HL-60 (cell line): ENCODE measurements at regions not wholly inside any gene's neighbourhood (a gene's known extent, or its start where the extent isn't known, plus 50 kb on each side); places are given as distances from the start of the nearest gene placed in this dataset.

Experiments
- DNase-seq, 2 experiments: peaks; one replicate each; pipeline ENCODE4 v3.0.0-alpha.2; 2010 to 2020; ENCODE audit warnings: low read depth in 1 of 2, low spot score in 1 of 2
- H3K27ac ChIP-seq: fragments of 250-450 bp; sonication (Bioruptor Pico); replicated peaks from 2 replicates; pipeline ENCODE4 v1.5.1; 2020; ENCODE audit warnings: mild to moderate bottlenecking, moderate library complexity
- H3K27me3 ChIP-seq: fragments of 250-450 bp; sonication (Bioruptor Pico); 2 replicates; pipeline ENCODE4 v1.5.1; 2021; ENCODE audit warnings: mild to moderate bottlenecking, moderate library complexity; ENCODE audit not compliant: insufficient read depth, poor library complexity, severe bottlenecking
- H3K4me3 ChIP-seq: replicated peaks from 2 replicates; pipeline ENCODE4 v1.5.1; 2011; ENCODE audit warnings: mild to moderate bottlenecking, control low read depth, low read length; ENCODE audit not compliant: insufficient read depth
- CTCF ChIP-seq: IDR thresholded peaks from one replicate; pipeline ENCODE4 v1.5.1; 2011; ENCODE audit warnings: low read length, control low read depth, inconsistent platforms; ENCODE audit not compliant: insufficient read depth
- GABPA ChIP-seq: IDR thresholded peaks from 2 replicates; pipeline ENCODE4 v1.6.1; 2012; ENCODE audit warnings: low read depth
- POLR2AphosphoS5 ChIP-seq: IDR thresholded peaks from 2 replicates; pipeline ENCODE4 v1.6.1; 2012; ENCODE audit warnings: low read depth
- REST ChIP-seq: IDR thresholded peaks from 2 replicates; pipeline ENCODE4 v1.6.1; 2012; ENCODE audit warnings: low read depth; ENCODE audit not compliant: insufficient replicate concordance
- SPI1 ChIP-seq: IDR thresholded peaks from 2 replicates; pipeline ENCODE4 v1.6.1; 2012; ENCODE audit warnings: low read depth, mild to moderate bottlenecking, borderline replicate concordance

GRCh38 chr17:77849239-77849638, 109.3 kb upstream of the TNRC6C start:
- DNase-seq = no peak
- H3K27ac ChIP-seq = no peak overlapping the region
- no peaks in the 10 kb centered on the region for H3K27me3 ChIP-seq
- no peak overlapping the region for H3K4me3 ChIP-seq
- no peak for TF ChIP-seq REST
- TF ChIP-seq POLR2AphosphoS5 = no peak

GRCh38 chr17:77851921-77852320, 106.6 kb upstream of the TNRC6C start:
- Histone ChIP-seq H3K27me3 (no peaks in the 10 kb centered on the region), H3K27ac (no peak overlapping the region), H3K4me3 (no peak overlapping the region)
- DNase-seq = no peak
- TF ChIP-seq GABPA = no peak
- no peak for TF ChIP-seq SPI1
- no peak for TF ChIP-seq CTCF
- TF ChIP-seq REST = no peak
- no peak for TF ChIP-seq POLR2AphosphoS5

GRCh38 chr17:77852731-77853130, 105.8 kb upstream of the TNRC6C start:
- H3K27ac ChIP-seq = no peak overlapping the region
- no peaks in the 10 kb centered on the region for H3K27me3 ChIP-seq
- no peak for DNase-seq

More at GRCh38 chr17:77852731-77853130, 105.8 kb upstream of the TNRC6C start:
- TF ChIP-seq CTCF = no peak
- TF ChIP-seq SPI1 = no peak
- TF ChIP-seq POLR2AphosphoS5 = no peak
- TF ChIP-seq GABPA = no peak
- no peak for TF ChIP-seq REST
- H3K4me3 ChIP-seq = no peak overlapping the region
